BJ (cell line): ENCODE measurements at regions not wholly inside any gene's neighbourhood (a gene's known extent, or its start where the extent isn't known, plus 50 kb on each side); places are given as distances from the start of the nearest gene placed in this dataset.

ENCODE experiments used
- CTCF ChIA-PET: fragments of 350-600 bp; formaldehyde crosslinking; extraction: SDS; loops from one replicate; lab custom pipeline; 2021; ENCODE audit warnings: antibody characterized with exemption, inconsistent platforms; lab: Yijun Ruan, JAX
- POLR2A ChIA-PET: fragments of 300-600 bp; sonication (Branson Sonifier 250); formaldehyde crosslinking; extraction: SDS; loops from one replicate; lab custom pipeline; 2021; ENCODE audit warnings: antibody characterized with exemption; lab: Charles Lee
- DNase-seq: peaks from one replicate; pipeline ENCODE4 v3.0.0-alpha.2; 2011; ENCODE audit warnings: low read depth
- H3K27me3 ChIP-seq: 2 replicates; pipeline ENCODE4 v1.6.0; 2011; ENCODE audit warnings: low read length; ENCODE audit not compliant: control insufficient read depth, insufficient read depth
- H3K36me3 ChIP-seq: 2 replicates; pipeline ENCODE4 v1.5.1; 2011; ENCODE audit warnings: low read length; ENCODE audit not compliant: control insufficient read depth, insufficient read depth
- H3K4me3 ChIP-seq: 2 replicates; pipeline ENCODE4 v1.5.1; 2011; ENCODE audit warnings: low read depth, mild to moderate bottlenecking, control low read depth, low read length
- CTCF ChIP-seq: IDR thresholded peaks from 2 replicates; pipeline ENCODE4 v1.5.1; 2011; ENCODE audit warnings: low read depth, mild to moderate bottlenecking, control low read depth, inconsistent platforms, low read length, moderate library complexity; ENCODE audit not compliant: insufficient read depth

- Histone ChIP-seq H3K36me3 (no peaks in the 10 kb centered on the region), H3K4me3 (no peak overlapping the region), H3K27me3 (no peaks in the 10 kb centered on the region)
- no peak for DNase-seq
- CTCF ChIA-PET: no interaction called here
- POLR2A ChIA-PET: no interaction called here
- TF ChIP-seq CTCF: no peak
These were observed 120.6 kb upstream of the ASTN2 start for GRCh38 chr9:117535434-117535833.

GRCh38 chr9:117528225-117528624, 113.4 kb upstream of the ASTN2 start:
- POLR2A ChIA-PET: no interaction called here
- no peak overlapping the region for H3K4me3 ChIP-seq
- no peak for TF ChIP-seq CTCF
- CTCF ChIA-PET: no interaction called here
- DNase-seq: no peak
- H3K27me3 ChIP-seq: no peaks in the 10 kb centered on the region
- H3K36me3 ChIP-seq: no peaks in the 10 kb centered on the region

- H3K4me3 ChIP-seq: no peak overlapping the region
- ChIA-PET POLR2A (no interaction called here), CTCF (interaction anchor here (1.7 kb wide), 1 partner anchor 39 kb away, joined by 4 read pairs; no protein-coding TSS in a partner anchor)
- H3K36me3 ChIP-seq: no peaks in the 10 kb centered on the region
- no peaks in the 10 kb centered on the region for H3K27me3 ChIP-seq
- DNase-seq: no peak
- TF ChIP-seq CTCF: no peak
These were observed 111.8 kb upstream of the ASTN2 start for GRCh38 chr9:117526674-117527073.

- DNase-seq: no peak
- TF ChIP-seq CTCF: no peak
- ChIA-PET POLR2A (no interaction called here), CTCF (no interaction called here)
- Histone ChIP-seq H3K4me3 (no peak overlapping the region), H3K27me3 (no peaks in the 10 kb centered on the region), H3K36me3 (no peaks in the 10 kb centered on the region)
These were observed 108.8 kb upstream of the ASTN2 start for GRCh38 chr9:117523531-117524153.

- no peak for DNase-seq
- POLR2A ChIA-PET: no interaction called here
- TF ChIP-seq CTCF: no peak
- Histone ChIP-seq H3K4me3 (no peak overlapping the region), H3K27me3 (no peaks in the 10 kb centered on the region), H3K36me3 (no peaks in the 10 kb centered on the region)
- CTCF ChIA-PET: no interaction called here
These were observed 106.4 kb upstream of the ASTN2 start for GRCh38 chr9:117521293-117521692.
